ENCODE measurements at regions not wholly inside any gene's neighbourhood (a gene's known extent, or its start where the extent isn't known, plus 50 kb on each side); places are given as distances from the start of the nearest gene placed in this dataset.

GRCh38 chr2:12950174-12950573 is 233.4 kb downstream of the TRIB2 start:
- TF ChIP-seq GATA2 (IDR thresholded peaks at IDR 0.05; ENCODE audit: low read depth, low read length) (no peak), GATA3 (IDR thresholded peaks at IDR 0.05; ENCODE audit: low read depth, low read length) (no peak)

Measured in SH-SY5Y (cell line).